ENCODE measurements at regions not wholly inside any gene's neighbourhood (a gene's known extent, or its start where the extent isn't known, plus 50 kb on each side); places are given as distances from the start of the nearest gene placed in this dataset.

DNA sequence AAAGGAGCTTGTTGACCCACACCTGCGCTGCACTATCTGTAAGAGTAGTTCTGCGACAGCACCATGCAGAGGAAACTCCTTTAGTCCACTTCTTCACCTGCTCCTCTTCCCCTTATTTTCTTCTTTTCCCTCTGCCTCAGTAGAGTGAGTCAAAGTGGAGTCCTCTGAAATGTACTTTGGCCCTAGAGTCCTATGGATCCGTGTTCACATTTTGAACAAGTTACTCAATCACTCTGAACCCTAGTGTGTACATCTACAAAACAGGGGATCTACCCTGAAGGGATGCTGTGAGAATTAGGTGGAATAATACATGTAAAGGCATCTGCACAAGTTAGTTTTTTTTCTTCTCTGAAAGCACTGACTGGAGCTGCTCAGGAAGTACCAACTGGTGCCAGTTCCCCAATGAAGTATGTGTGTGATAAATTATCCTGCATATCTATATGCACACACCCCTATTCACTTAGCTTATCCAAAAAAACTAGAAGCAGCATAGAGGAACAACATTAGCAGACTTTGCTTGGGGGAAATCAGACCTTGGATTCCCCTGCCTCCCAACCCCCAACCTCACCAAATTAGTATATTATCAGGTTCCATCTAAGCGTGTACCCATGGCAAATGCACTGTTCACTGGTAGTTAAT is 118.5 kb upstream of the FAM9C start:
- TF ChIP-seq FOXM1 (IDR thresholded peaks at IDR 0.05; ENCODE audit: borderline replicate concordance) (no peak), ARNT (IDR thresholded peaks at IDR 0.05) (no peak)
